ENCODE measurements at regions not wholly inside any gene's neighbourhood (a gene's known extent, or its start where the extent isn't known, plus 50 kb on each side); places are given as distances from the start of the nearest gene placed in this dataset.
A peak's percentile ranks its signal among the peaks of the same experiment; 100 is the strongest.

DNA sequence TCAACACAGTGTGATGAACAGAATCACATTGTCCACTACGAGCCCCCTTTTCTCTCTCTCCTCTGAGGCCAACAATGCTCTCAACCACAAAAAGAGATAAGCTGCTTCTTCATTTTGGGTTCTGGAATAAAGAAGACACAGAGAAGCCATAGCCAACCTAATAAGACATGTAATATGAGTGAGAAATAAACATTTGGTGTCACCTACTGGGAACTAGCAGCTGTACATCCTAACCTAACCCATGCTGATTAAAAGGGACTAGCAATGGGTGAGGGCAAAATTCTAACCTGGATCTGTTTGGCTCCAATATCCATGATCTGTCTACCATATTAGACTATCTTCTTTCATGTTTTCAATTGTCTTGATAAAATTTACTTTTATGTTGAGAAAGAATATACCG, 369.1 kb upstream of the MARCKS start:
- no peak for DNase-seq

DNA sequence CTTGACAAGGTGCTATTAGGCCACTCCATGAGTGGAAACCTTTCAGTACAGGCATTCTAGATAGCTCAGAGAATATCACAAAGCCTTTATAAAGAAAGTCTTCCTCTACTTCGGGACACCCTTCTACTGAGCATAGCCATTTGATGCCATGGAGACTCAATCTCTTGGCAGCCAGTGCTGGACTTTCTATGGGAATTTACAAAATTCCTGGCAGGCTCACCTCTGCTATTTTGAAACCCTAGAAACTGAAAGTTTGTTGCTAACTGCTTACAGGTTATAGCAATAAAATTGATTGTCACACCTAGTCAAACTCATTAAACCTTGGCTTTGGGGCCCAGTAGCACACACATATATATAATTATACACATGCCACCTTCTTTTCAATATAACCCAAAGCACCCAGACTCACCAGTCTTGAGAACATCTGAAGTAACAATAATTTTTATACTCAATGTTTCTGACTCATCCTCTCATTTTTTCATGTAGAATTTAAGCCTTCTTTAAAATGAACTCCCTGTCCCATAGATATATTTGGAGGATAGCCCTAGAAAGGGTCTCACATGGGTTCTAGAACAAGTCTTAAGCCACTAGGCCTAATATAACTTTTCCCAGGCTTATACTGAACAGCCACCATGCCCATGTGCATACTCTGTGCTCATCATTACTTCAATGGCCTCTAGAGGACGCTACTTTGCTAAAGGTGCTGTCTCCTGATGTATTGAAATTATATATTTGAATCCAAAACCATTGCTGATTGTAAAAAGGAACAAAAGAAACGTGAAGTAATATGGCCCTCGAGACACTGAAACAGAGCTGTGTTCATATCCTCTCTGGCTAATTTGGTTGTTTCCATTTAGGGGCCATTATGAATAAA, 368.1 kb upstream of the MARCKS start:
- peak; percentile 2 for DNase-seq
- in situ Hi-C loops (cut with MboI; ENCODE audit: low pct_unique_long_range_greater_than_20kb, low sequenced_read_pairs), result no loop called here

More for the DNA sequence above, 369.1 kb upstream of the MARCKS start:
- in situ Hi-C loops (cut with MboI; ENCODE audit: low pct_unique_long_range_greater_than_20kb, low sequenced_read_pairs), result no loop called here

DNA sequence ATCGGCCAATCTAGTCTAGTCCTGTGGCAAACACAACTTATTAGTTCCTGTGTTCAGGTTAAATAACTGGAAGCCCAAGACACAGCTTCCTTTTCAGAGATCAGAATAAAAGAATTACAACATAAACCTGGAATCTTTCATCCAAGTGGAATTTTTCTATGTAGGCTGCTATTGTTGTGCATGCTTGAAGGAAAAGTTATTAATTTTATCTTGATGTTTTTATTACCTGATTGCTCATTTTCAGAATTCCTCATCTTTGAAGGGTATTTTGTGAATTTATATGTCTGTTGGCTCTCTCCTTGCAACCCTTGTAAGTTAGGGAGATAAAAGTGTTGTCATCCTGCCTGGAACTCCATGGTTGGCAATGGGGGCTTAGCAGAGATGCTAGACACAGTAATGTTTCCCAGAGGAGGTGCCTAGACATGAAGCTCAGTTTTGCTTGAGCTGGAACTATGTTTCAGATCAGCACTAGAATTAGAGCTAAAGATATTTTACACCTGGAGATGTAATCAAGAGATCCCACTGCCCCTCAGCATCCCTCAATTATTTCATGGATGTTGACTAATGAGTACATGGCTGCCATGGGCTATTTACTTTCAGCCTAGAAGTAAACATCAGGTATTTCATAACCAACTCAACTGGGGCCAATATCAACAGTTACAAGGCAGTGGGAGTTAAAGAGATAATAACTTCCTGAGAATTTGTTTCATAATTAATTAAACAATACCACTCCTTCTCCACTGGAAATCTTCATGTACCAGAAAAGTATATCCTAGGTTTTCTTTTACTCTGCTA, 367.0 kb upstream of the MARCKS start:
- DNase-seq, result no peak
- in situ Hi-C loops (cut with MboI; ENCODE audit: low pct_unique_long_range_greater_than_20kb, low sequenced_read_pairs), result no loop called here

DNA sequence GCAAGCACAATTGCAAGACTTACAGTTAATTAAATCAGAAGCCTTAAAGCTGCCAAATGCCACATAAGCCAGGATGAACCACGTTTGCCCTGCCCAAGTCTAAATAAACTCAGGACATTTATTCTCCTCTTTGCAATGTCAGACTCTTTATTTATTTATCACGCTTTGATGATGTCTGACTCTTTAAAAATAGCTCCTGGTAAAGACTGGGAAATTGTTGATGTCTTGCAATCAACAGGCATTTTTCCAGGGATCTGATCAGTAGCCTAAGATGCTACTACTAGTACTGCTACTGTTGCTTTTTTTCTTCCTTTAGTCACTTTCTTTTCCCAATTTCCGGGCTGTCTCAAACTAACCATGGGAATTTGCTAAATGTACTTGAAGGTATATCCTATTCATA, 365.8 kb upstream of the MARCKS start:
- DNase-seq, result no peak
- in situ Hi-C loops (cut with MboI; ENCODE audit: low pct_unique_long_range_greater_than_20kb, low sequenced_read_pairs), result no loop called here

DNA sequence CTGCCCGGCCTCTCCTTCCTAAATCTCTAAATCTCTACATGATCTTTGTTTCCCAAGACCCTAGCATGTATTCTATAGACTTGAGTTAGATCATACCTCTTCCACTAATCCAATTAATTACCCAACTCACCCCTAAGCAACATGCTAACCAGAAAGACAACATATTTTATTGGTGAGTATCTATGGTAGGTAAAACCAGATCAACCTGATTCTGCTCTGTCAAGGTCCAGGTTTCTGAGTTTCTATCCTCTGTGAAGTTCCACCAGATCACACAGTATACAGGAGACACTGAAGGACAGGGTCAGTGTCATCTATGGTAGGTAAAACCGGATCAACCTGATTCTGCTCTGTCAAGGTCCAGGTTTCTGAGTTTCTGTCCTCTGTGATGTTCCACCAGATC, 363.2 kb upstream of the MARCKS start:
- no peak for DNase-seq
- in situ Hi-C loops (cut with MboI; ENCODE audit: low pct_unique_long_range_greater_than_20kb, low sequenced_read_pairs), result no loop called here

DNA sequence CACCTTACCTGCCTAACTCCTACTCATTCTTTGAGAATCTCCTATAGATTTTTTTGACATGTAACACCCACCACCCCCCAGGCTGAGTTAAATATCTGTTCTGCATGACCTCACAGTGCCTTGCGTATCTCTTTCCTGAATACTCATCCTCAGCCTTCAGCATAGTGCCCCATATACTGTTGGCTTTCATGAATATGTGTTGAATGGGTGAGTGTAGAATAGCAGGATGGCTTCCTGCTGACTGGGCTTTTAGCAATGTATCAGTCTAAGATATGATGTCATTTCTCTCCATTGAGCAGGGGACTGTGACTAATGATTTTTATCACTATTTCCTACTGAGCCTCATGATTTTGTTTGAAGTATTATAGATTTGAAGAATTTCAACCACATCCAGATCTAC, 361.6 kb upstream of the MARCKS start:
- in situ Hi-C loops (cut with MboI; ENCODE audit: low pct_unique_long_range_greater_than_20kb, low sequenced_read_pairs), result no loop called here
- DNase-seq, result no peak

DNA sequence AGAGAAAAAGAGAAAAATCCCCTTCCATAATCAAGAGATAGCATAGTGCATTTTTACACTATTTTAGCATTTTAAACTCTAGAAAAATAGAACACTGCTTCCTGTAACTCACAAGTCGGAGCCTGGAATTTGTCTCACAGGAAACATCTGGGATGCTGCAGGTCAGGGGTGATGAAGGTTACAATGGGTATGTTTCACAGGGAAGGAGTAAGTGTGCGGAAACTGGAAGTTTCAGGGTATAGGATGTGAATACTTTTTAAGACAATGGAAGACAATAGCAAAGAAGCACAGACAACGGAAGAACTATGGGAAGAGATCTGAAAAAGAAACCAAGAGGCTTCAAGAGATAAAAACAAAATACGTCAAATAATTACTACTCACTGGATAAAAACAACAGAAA, 361.0 kb upstream of the MARCKS start:
- no peak for DNase-seq
- in situ Hi-C loops (cut with MboI; ENCODE audit: low pct_unique_long_range_greater_than_20kb, low sequenced_read_pairs), result no loop called here

DNA sequence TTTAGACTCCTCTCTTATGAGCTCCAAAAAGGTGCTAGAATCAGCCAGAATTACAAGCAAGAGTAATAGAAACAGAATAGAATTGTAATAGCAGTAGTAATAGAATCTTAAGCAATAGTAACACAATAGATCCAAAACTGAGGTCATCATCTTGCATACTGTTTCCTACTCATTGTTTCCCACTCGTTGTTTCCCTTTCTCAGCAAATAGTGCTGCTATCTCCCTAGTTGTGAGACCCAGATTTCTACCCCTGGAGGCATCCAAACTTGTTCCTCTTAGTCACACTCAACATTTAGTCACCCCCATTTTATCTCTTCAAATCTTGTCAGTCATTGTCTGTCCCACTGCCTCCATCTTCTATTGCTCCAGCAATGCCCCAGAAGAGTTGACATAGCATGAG, 356.9 kb upstream of the MARCKS start:
- DNase-seq, result no peak
- in situ Hi-C loops (cut with MboI; ENCODE audit: low pct_unique_long_range_greater_than_20kb, low sequenced_read_pairs), result no loop called here

DNA sequence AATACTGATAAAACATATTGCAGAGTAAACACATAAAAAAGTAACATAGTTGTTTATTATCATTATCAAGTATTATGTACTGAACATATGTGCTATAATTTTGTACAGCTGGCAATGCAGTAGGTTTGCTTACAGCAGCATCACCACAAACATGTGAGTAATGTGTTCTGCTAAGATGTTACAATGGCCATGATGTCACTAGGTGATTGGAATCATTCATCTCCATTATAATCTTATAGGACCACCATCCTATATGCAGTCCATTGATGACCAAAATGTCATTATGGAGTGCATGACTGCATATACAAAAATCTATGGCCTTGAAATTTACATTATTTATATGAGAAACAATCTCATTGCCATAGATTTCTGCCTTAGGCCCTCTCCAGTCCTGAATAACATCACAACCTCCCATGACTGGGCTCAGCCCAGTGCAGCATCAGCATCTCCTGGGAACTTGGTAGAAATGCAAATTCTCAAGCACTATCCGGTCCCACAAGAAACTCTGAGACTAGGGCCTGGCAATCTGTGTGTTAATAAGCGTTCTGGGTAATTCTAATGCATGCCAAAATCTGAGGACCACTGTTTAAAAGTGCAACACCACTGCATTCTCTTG, 352.0 kb upstream of the MARCKS start:
- in situ Hi-C loops (cut with MboI; ENCODE audit: low pct_unique_long_range_greater_than_20kb, low sequenced_read_pairs), result no loop called here
- no peak for DNase-seq

DNA sequence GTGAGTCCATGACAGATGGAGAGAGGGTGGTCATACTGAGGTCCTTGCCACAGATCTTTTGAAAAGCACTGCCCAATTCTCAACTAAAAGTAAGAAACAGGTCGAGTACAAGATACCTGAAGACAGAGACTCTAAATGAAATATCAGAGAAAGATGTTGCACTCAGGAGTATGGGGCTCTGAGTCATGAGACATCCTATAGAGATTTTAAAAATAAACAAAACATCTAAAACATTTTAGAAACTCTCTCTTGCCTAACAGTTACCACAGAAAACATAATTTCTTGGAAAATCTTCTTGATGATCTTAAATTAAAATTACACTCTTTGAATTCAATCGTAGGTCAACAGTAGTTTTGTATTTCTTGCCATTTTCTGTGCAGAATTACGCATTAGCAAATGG, 348.9 kb upstream of the MARCKS start:
- in situ Hi-C loops (cut with MboI; ENCODE audit: low pct_unique_long_range_greater_than_20kb, low sequenced_read_pairs), result no loop called here
- DNase-seq, result no peak

DNA sequence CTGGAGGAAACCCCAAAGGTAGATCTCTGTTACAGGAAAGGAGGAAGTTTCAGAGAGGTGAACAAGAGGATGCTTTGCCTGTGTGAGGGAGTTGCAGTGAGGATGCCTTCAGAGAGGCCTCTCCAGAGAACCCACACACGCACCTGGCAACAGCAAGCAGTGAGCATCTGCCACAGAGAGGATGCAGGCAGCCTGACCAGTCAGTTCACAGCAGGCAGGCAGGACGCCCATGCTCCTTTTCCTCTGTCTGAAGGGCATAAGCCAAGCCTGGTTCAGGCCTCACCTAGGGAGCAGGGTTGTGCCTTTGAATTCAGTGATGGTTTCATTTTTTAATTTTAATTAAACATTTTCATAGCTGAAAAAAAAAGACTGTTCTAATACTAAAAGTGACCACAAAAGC, 346.0 kb upstream of the MARCKS start:
- DNase-seq, result no peak
- in situ Hi-C loops (cut with MboI; ENCODE audit: low pct_unique_long_range_greater_than_20kb, low sequenced_read_pairs), result no loop called here

DNA sequence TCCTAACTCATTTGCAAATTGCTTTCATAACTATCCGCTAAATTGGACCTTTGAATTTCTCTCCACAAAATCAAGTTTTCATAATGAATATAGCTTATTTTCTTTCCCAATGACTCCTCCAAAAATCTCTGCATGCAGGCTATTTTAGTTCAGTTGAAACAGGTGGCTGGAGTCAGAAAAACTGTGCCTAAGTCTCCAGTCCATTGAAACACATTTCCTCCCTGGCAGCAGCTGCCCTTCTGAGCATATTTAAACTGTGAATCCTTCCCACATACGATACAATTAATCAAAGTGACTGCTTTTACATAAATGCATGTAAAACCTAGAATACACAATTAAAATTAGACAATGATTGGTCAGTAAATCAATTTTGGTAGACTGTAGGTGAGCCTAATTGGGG, 344.6 kb upstream of the MARCKS start:
- no peak for DNase-seq
- in situ Hi-C loops (cut with MboI; ENCODE audit: low pct_unique_long_range_greater_than_20kb, low sequenced_read_pairs), result no loop called here

DNA sequence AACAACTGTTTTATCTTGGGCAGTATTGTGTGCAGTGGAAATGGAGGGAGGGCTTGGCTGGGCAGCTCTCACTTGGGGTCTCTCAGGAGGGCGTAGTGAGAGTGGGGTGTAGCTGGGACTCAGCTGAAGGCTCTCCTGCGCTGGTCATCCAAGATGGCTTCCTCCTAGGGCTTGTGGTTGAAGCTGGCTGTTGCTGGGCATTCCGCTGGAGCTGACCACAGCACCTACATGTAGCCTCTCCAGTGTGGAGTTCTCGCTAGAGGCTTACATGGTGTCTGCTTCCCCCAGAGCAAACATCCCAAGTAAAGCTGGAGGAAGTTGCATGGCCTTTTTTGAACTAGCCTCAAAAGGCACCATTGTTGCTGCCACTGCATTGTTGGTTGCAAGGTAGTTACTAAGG, 344.1 kb upstream of the MARCKS start:
- in situ Hi-C loops (cut with MboI; ENCODE audit: low pct_unique_long_range_greater_than_20kb, low sequenced_read_pairs), result no loop called here
- no peak for DNase-seq

DNA sequence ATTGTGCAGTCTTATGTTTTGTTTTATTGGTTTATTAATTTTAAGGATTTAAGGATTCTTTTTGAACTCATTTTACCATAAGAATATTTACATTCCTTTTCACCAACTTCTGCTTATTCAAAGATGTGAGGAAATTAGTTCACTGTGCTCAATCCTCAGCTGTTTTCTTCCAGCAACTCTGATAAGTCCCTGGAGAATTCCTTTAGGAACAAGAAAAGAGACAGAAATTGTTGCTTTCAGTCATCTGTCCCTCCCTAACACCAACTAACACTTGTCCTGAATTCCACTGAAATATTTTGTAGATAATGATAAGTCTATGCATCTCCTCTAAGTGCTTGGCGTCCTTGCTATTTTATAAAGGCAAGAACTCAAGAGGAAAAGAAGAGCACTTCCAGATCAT, 334.8 kb upstream of the MARCKS start:
- no peak for DNase-seq
- in situ Hi-C loops (cut with MboI; ENCODE audit: low pct_unique_long_range_greater_than_20kb, low sequenced_read_pairs), result no loop called here

DNA sequence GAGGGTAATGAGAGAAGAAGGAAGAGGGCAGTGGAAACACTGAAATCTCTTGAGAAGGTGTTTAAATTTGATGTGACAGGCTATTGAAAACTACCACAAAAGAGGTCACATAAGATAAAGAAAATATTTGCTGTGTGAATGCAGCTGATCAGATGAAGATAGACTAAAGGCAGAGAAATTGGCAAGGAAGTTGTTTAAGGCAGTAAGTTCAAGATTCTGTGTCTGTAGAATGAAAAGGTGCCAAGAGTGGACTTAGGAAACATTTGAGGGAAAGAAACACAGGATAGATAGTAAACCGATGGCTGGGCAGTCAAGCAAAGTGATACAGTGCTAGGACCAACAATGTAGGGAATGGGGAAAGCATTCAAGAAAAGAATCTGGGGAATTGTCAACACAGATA, 332.3 kb upstream of the MARCKS start:
- in situ Hi-C loops (cut with MboI; ENCODE audit: low pct_unique_long_range_greater_than_20kb, low sequenced_read_pairs), result no loop called here
- no peak for DNase-seq

DNA sequence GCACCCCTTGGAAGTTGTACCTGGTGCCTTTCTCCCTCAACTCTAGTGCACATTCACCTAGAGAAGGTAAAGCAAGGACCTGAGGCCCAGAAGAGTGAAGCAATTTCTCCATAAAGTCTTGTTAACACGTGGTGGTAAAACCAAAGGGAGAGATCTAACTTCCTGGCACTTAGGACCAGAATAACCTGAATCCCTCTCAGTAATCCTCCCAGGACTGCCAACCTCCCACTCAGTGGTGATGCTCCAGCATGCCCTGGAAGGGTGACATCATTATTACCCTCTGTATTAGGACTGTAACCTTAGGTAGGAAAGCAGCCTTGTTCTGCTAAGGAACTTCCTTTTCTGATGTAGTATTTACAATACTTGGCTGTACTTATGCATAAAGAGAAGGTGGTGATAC, 330.6 kb upstream of the MARCKS start:
- in situ Hi-C loops (cut with MboI; ENCODE audit: low pct_unique_long_range_greater_than_20kb, low sequenced_read_pairs), result no loop called here
- no peak for DNase-seq

DNA sequence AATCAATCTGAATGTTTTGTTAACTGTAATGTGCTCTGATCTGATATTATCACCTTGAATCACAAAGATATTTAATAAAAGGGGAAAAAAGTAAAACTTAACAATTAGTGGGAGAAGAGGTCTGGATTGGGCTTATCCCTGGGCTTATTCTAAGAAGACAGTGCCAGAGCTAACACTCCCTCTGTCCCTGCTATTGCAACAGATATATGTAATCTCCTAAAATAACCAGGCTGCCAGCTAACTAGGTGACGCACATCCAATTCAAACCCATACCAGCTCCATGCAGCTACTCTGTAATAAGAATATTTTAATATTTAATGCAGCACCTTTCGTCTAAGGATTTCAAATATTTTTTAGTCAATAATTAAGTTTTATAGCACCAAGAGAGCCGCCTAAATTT, 330.1 kb upstream of the MARCKS start:
- no peak for DNase-seq
- in situ Hi-C loops (cut with MboI; ENCODE audit: low pct_unique_long_range_greater_than_20kb, low sequenced_read_pairs), result no loop called here

DNA sequence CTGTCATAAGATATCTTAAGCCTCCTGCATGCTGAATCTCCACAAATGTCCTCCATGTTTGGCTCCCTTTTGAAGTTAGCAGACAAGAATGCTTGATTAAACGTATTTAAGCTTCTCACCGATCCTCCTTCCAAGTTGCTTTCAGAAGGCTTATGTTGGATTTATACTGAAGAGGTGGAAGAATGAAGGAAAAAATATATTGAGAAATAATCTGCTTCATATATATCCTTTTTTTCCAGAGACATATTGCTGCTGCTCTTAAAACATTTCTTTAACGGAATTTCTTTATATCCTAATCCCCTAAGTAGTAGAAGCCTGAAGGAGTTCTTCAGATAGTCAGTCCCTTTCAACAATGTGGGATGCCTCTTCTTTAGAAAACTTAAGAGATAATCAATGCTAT, 329.0 kb upstream of the MARCKS start:
- DNase-seq, result no peak
- in situ Hi-C loops (cut with MboI; ENCODE audit: low pct_unique_long_range_greater_than_20kb, low sequenced_read_pairs), result no loop called here

DNA sequence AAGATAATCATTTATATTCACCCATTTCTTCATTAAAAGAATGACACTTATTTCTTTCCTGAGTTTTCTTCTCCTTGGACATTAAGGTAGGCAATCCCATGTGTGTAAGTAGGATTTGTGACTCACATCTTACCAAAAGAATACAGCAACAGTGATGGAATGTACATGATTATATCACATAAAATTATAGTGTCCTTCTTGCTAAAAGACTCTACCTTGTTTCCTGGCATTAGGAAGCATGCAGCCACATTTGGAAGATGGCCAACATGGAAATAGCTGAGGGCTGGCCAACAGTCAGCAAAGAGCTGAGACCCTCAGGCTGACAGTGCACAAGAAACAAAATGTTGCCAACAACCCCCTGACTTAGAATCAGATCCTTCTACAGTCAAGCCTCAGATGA, 327.9 kb upstream of the MARCKS start:
- in situ Hi-C loops (cut with MboI; ENCODE audit: low pct_unique_long_range_greater_than_20kb, low sequenced_read_pairs), result no loop called here
- DNase-seq, result no peak

DNA sequence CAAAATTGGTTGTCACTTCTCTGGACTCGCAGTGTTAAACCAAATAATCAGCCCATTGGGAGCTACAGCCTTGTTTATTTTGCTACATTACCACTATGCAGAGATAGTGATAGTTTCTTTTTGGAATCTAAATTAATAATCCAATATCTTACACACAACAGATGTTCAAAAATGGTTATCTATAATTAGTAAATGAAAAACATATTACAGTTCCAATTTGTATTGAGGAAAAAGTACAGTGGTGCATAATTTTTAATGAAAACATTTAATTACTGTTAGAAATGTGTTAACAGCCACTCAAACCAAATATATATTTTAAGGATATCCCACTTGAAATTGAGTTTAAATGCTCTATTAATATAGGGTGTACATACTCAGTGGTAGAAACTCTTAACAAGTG, 327.3 kb upstream of the MARCKS start:
- in situ Hi-C loops (cut with MboI; ENCODE audit: low pct_unique_long_range_greater_than_20kb, low sequenced_read_pairs), result no loop called here
- DNase-seq, result no peak

All from KBM-7 (cell line).